Choroid plexus epithelial cell (primary cell): ENCODE measurements at regions not wholly inside any gene's neighbourhood (a gene's known extent, or its start where the extent isn't known, plus 50 kb on each side); places are given as distances from the start of the nearest gene placed in this dataset.
"Not testable (repeated sequence)": the region's sequence is repeated elsewhere in the genome, so short reads cannot be mapped to it uniquely, and the experiment has no call there.

Source experiments
- DNase-seq: peaks from one replicate; pipeline ENCODE4 v3.0.0-alpha.2; 2010; ENCODE audit warnings: low read depth
- H3K4me3 ChIP-seq: 2 replicates; pipeline ENCODE4 v1.5.1; 2011; ENCODE audit warnings: low read depth, mild to moderate bottlenecking, control low read depth, low read length, moderate library complexity
- TF ChIP-seq, protein P1 (sequence below): conservative IDR thresholded peaks from 2 replicates; pipeline ENCODE4 v1.5.1; 2011; ENCODE audit warnings: low read depth, mild to moderate bottlenecking, control low read depth, inconsistent platforms, low read length, moderate library complexity

DNA sequence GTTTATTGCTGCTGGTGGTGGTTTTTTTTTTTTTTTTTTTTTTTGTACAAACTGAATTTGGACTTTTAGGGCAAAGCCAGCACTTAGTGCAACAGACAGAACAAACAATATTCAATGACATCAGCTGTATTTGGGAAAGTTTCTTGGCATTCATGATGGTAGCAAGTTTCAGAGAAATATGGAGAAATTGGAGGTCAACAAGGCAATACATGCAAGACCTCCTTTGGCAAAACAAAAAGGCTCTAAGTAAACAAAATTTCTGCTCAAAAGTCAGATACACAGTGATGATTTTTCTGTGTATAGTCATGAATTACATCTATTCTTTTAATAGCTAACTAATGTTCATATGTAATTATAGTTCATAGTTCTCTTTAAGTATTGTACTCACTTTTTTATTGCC, 612.5 kb upstream of the LUZP2 start:
- TF ChIP-seq, protein P1, sequence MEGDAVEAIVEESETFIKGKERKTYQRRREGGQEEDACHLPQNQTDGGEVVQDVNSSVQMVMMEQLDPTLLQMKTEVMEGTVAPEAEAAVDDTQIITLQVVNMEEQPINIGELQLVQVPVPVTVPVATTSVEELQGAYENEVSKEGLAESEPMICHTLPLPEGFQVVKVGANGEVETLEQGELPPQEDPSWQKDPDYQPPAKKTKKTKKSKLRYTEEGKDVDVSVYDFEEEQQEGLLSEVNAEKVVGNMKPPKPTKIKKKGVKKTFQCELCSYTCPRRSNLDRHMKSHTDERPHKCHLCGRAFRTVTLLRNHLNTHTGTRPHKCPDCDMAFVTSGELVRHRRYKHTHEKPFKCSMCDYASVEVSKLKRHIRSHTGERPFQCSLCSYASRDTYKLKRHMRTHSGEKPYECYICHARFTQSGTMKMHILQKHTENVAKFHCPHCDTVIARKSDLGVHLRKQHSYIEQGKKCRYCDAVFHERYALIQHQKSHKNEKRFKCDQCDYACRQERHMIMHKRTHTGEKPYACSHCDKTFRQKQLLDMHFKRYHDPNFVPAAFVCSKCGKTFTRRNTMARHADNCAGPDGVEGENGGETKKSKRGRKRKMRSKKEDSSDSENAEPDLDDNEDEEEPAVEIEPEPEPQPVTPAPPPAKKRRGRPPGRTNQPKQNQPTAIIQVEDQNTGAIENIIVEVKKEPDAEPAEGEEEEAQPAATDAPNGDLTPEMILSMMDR: no peak
- H3K4me3 ChIP-seq: no peak overlapping the region
- DNase-seq: no peak

DNA sequence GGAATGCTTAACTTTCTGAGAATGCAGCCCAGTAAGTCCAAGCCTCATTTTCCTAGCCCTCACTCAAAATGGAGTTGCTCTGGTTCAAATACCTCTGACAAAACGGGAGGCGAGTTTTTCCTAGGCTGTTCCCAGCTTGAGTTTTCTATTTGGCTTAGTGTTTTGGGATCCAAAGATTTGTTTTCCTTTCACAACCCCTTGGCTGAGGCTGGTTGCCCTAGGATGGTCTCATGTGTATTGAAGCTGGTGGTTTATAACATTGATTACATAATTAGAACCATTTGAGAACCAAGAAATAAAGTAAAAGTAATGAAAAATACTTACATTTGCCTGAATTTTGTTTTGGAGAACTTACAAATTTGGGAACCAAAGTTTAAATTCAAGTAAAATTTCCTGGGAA, 611.1 kb upstream of the LUZP2 start:
- no peak for DNase-seq
- TF ChIP-seq, protein P1: no peak
- H3K4me3 ChIP-seq: no peak overlapping the region

DNA sequence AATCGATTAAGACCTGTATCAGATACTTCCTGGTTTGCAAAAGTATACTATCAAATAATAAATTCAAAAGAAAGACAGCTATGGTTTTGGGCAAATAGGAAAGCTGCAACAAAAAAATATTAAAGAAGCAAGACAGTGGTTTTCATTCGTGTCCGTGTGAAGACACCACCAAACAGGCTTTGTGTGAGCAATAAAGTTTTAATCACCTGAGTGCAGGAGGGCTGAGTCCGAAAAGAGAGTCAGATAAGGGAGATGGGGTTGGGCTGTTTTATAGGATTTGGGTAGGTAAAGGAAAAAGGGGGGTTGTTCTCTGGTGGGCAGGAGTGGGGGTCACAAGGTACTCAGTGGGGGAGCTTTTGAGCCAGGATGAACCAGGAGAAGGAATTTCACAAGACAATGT, 609.7 kb upstream of the LUZP2 start:
- not testable (repeated sequence) for DNase-seq, H3K4me3 ChIP-seq

DNA sequence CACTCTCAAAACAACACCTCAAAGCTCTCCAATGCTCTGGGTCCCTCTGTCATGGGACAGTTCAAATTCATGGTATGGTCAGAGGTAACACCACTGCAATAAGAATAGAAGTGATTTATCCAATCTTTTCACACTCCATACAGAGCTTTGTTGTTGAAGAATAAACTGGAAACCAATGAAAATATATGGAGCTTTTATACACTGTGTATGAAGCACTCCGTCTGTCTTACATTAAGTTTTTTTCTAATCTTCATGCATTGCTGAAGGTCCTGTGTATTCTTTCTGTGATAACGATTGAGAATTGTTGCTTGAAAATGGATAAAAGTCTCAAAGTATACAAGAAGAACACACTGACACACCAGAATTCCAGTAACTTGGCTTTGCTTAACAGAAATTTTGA, 603.7 kb upstream of the LUZP2 start:
- no peak for DNase-seq
- TF ChIP-seq, protein P1: no peak
- H3K4me3 ChIP-seq: no peak overlapping the region

DNA sequence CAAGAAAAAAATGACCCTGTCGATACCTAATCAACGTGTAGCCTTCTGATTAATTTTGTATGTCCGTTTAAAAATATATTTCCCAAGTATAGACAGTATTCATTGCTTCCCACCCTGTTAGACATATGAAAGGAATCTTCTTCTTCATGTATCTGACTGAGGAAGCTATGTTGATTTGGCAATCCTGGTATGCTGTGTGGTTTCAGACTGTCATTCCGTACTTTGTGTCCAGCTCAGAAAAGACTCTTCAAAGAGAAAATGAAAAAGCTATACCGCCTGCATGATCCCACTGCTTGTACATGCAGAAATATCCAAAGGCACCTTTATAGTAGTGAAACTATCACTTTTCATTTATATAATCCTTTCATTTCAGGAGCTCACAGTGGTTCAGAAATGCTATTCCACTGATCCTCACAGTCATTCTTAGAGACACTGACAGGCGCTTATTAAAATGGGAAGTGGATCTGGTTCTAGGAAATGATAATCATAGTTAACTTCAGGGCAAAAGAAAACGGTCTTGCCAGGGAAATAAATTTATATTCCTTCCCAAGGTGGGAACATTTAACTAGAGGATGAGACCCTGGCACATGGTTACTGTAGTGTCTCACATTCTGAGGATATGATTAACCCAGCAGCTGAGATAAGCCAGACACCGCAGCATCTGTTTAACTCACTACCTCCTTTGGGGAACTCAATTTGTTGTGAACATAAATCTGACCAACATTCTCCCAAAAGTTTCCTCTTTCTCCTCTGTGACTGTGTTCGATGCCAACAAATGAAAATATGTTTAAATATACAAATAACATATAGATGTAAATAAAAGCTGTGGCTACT, 599.2 kb upstream of the LUZP2 start:
- TF ChIP-seq, protein P1: no peak
- H3K4me3 ChIP-seq: peak overlapping the region; percentile 25
- DNase-seq: peak; percentile 97

GRCh38 chr11:23903044-23903704, 593.7 kb upstream of the LUZP2 start:
- peak; percentile 96 for DNase-seq
- no peak overlapping the region for H3K4me3 ChIP-seq
- TF ChIP-seq, protein P1: no peak

GRCh38 chr11:23919455-23919854, 577.4 kb upstream of the LUZP2 start:
- H3K4me3 ChIP-seq: no peak overlapping the region
- TF ChIP-seq, protein P1: no peak
- DNase-seq: peak; percentile 31
